HCT116 (cell line): ENCODE measurements at regions not wholly inside any gene's neighbourhood (a gene's known extent, or its start where the extent isn't known, plus 50 kb on each side); places are given as distances from the start of the nearest gene placed in this dataset.
A peak's percentile ranks its signal among the peaks of the same experiment; 100 is the strongest.

ENCODE experiments used
- ATAC-seq: fragments of 200-7000 bp; cut with Tn5 transposase; 2 replicates; pipeline ENCODE4 v1.9.1; 2020; ENCODE audit warnings: mild to moderate bottlenecking, moderate library complexity
- BruUV-seq: library from RNA; stranded (reverse); fragments of 400-500 nt; replicated peaks from 2 replicates; lab custom pipeline; 2021; lab: Mats Ljungman, UMichigan
- CTCF ChIA-PET: fragments of 300-600 bp; sonication (Branson Sonifier 250); formaldehyde crosslinking; loops from one replicate; lab custom pipeline; 2021; ENCODE audit warnings: antibody characterized with exemption; lab: Charles Lee
- POLR2A ChIA-PET: fragments of 300-600, 350-600 bp; sonication (Branson Sonifier 250); formaldehyde crosslinking; loops from one replicate; lab custom pipeline; 2021; ENCODE audit warnings: antibody characterized with exemption; lab: Charles Lee
- RAD21 ChIA-PET, 2 experiments: fragments of 300-600 bp; sonication (Branson Sonifier 250); formaldehyde crosslinking; loops; one replicate each; lab custom pipeline; 2023; ENCODE audit warnings: low total read pairs in 2 of 2; ENCODE audit not compliant: uncharacterized antibody in 2 of 2, unreplicated experiment in 2 of 2, low non-redundant PET in 1 of 2; lab: Charles Lee
- DNase-seq: peaks from one replicate; pipeline ENCODE4 v3.0.0-alpha.2; 2010; ENCODE audit warnings: low read depth, low spot score
- H2AFZ ChIP-seq: fragments of 200-600 bp; shearing (Covaris generic), sonication (generic); 2 replicates; pipeline ENCODE4 v1.6.1; 2017; ENCODE audit warnings: low read depth, mixed run types, mixed read lengths, antibody characterized with exemption, low read length; ENCODE audit not compliant: poor library complexity, severe bottlenecking
- H3K27ac ChIP-seq: 2 replicates; pipeline ENCODE4 v1.5.1; 2012; ENCODE audit warnings: low read depth, low read length
- H3K27me3 ChIP-seq: fragments of 200-600 bp; sonication (generic); 2 replicates; pipeline ENCODE4 v1.6.1; 2016; ENCODE audit warnings: mixed run types, low read length, mixed read lengths; ENCODE audit not compliant: insufficient read depth
- H3K36me3 ChIP-seq, 2 experiments: fragments of 200-500 bp in 1 of 2; fragments of 200-600 bp in 1 of 2; sonication (Bioruptor generic) in 1 of 2; sonication (generic) in 1 of 2; 2 replicates each; pipeline versions ENCODE4 v1.5.1 to v1.6.1; 2014 to 2016; ENCODE audit warnings: low read length in 2 of 2, inconsistent platforms in 1 of 2, mixed read lengths in 1 of 2, mixed run types in 1 of 2; ENCODE audit not compliant: insufficient read depth in 2 of 2, control insufficient read depth in 1 of 2
- H3K4me1 ChIP-seq, 2 experiments: fragments of 200-600 bp in 1 of 2; sonication (generic) in 1 of 2; 2 replicates each; pipeline versions ENCODE4 v1.5.1 to v1.6.1; 2012 to 2017; ENCODE audit warnings: low read length in 2 of 2, inconsistent platforms in 1 of 2, mild to moderate bottlenecking in 1 of 2, mixed read lengths in 1 of 2, mixed run types in 1 of 2, moderate library complexity in 1 of 2; ENCODE audit not compliant: insufficient read depth in 2 of 2, control insufficient read depth in 1 of 2
- H3K4me2 ChIP-seq: fragments of 200-600 bp; sonication (generic); 2 replicates; pipeline ENCODE4 v1.6.1; 2017; ENCODE audit warnings: mixed run types, low read length, mixed read lengths
- H3K4me3 ChIP-seq, 2 experiments: fragments of 200-600 bp in 1 of 2; sonication (generic) in 1 of 2; replicated peaks in 1 of 2; 2 replicates each; pipeline ENCODE4 v1.5.1; 2011 to 2016; ENCODE audit warnings: low read length in 2 of 2, control low read depth in 1 of 2, low read depth in 1 of 2, mild to moderate bottlenecking in 1 of 2, mixed read lengths in 1 of 2, mixed run types in 1 of 2
- H3K79me2 ChIP-seq: fragments of 200-600 bp; sonication (generic); 2 replicates; pipeline ENCODE4 v1.6.1; 2017; ENCODE audit warnings: mild to moderate bottlenecking, mixed run types, low read length, moderate library complexity, mixed read lengths; ENCODE audit not compliant: insufficient read depth
- H3K9ac ChIP-seq: fragments of 200-600 bp; sonication (generic); 2 replicates; pipeline ENCODE4 v1.6.1; 2016; ENCODE audit warnings: low read length, mixed read lengths
- H3K9me2 ChIP-seq: fragments of 200-600 bp; sonication (generic), shearing (Covaris generic); 2 replicates; pipeline ENCODE4 v1.6.1; 2017; ENCODE audit warnings: mixed run types, mild to moderate bottlenecking, moderate library complexity; ENCODE audit not compliant: insufficient read depth
- H3K9me3 ChIP-seq, 2 experiments: fragments of 200-500 bp in 1 of 2; fragments of 200-600 bp in 1 of 2; sonication (Bioruptor generic) in 1 of 2; sonication (generic) in 1 of 2; 2 replicates each; pipeline ENCODE4 v1.6.1; 2014 to 2017; ENCODE audit warnings: low read length in 2 of 2, mixed read lengths in 2 of 2, inconsistent platforms in 1 of 2, low read depth in 1 of 2, mild to moderate bottlenecking in 1 of 2, mixed run types in 1 of 2, moderate library complexity in 1 of 2; ENCODE audit not compliant: control insufficient read depth in 1 of 2, insufficient read depth in 1 of 2
- H4K20me1 ChIP-seq: fragments of 200-600 bp; sonication (generic), shearing (Covaris generic); 2 replicates; pipeline ENCODE4 v1.6.1; 2017; ENCODE audit warnings: mixed run types, mild to moderate bottlenecking, moderate library complexity; ENCODE audit not compliant: insufficient read depth
- CTCF ChIP-seq, 3 experiments: fragments of 200-600 bp in 1 of 3; sonication (generic) in 1 of 3; IDR thresholded peaks in 2 of 3; conservative IDR thresholded peaks in 1 of 3; 2 replicates each; pipeline ENCODE4 v1.5.1; 2012 to 2017; ENCODE audit warnings: low read depth in 2 of 3, low read length in 2 of 3, antibody characterized with exemption in 1 of 3, borderline replicate concordance in 1 of 3, control low read depth in 1 of 3, mild to moderate bottlenecking in 1 of 3, mixed read lengths in 1 of 3, mixed run types in 1 of 3, moderate library complexity in 1 of 3; ENCODE audit not compliant: insufficient read depth in 1 of 3
- EGR1 ChIP-seq: IDR thresholded peaks from 2 replicates; pipeline ENCODE4 v1.6.1; 2012; ENCODE audit warnings: low read depth
- POLR2A ChIP-seq: IDR thresholded peaks from 2 replicates; pipeline ENCODE4 v1.7.0; 2011; ENCODE audit warnings: borderline replicate concordance; ENCODE audit not compliant: insufficient read depth, insufficient read length; ENCODE audit errors: extremely low read depth
- POLR2AphosphoS5 ChIP-seq: IDR thresholded peaks from 2 replicates; pipeline ENCODE4 v1.6.1; 2011; ENCODE audit warnings: mild to moderate bottlenecking, low read depth, low read length, moderate library complexity
- RAD21 ChIP-seq: IDR thresholded peaks from 2 replicates; pipeline ENCODE4 v1.6.1; 2012; ENCODE audit warnings: low read depth, mild to moderate bottlenecking
- SP1 ChIP-seq: IDR thresholded peaks from 2 replicates; pipeline ENCODE4 v1.6.1; 2012; ENCODE audit warnings: low read depth
- YY1 ChIP-seq: IDR thresholded peaks from 2 replicates; pipeline ENCODE4 v1.6.1; 2011; ENCODE audit warnings: low read length, low read depth, moderate library complexity, mild to moderate bottlenecking; ENCODE audit not compliant: insufficient replicate concordance; ENCODE audit errors: extremely low read depth
- ZNF274 ChIP-seq: fragments of 200-500 bp; sonication (Bioruptor generic); IDR thresholded peaks from 2 replicates; pipeline ENCODE4 v1.6.1; 2014; ENCODE audit warnings: mild to moderate bottlenecking, low read depth, low read length, inconsistent platforms
- intact Hi-C: fragments of 100-400 bp; cut with micrococcal nuclease; formaldehyde crosslinking; loops from 2 replicates; pipeline ENCODE4 v1.10.0; 2022

- Histone ChIP-seq H3K4me1 (peaks cover 3 to 11% of the 10 kb centered on the region in 2 experiments; a peak in 2 of 4 replicates), H3K79me2 (no peaks in the 10 kb centered on the region), H3K27ac (no peak overlapping the region), H3K9ac (no peak overlapping the region), H3K4me2 (no peak overlapping the region), H3K27me3 (no peaks in the 10 kb centered on the region), H4K20me1 (no peaks in the 10 kb centered on the region), H3K36me3 (no peaks in the 10 kb centered on the region), H3K4me3 (no peak overlapping the region), H3K9me2 (no peaks in the 10 kb centered on the region), H2AFZ (no peak overlapping the region), H3K9me3 (no peaks in the 10 kb centered on the region)
- ATAC-seq (no peak), DNase-seq (no peak)
- no peak for TF ChIP-seq SP1
- TF ChIP-seq YY1: no peak
- TF ChIP-seq ZNF274: no peak
- no peak for TF ChIP-seq POLR2AphosphoS5
- TF ChIP-seq EGR1: no peak
- no peak for TF ChIP-seq POLR2A
- intact Hi-C loops: no loop called here
- POLR2A ChIA-PET: no interaction called here
- BruUV-seq: no TSS peak
- RAD21 ChIA-PET: no interaction called here
- CTCF ChIA-PET: no interaction called here
Observed at GRCh38 chr5:89286320-89286719, 403.3 kb upstream of the MEF2C start.

DNA sequence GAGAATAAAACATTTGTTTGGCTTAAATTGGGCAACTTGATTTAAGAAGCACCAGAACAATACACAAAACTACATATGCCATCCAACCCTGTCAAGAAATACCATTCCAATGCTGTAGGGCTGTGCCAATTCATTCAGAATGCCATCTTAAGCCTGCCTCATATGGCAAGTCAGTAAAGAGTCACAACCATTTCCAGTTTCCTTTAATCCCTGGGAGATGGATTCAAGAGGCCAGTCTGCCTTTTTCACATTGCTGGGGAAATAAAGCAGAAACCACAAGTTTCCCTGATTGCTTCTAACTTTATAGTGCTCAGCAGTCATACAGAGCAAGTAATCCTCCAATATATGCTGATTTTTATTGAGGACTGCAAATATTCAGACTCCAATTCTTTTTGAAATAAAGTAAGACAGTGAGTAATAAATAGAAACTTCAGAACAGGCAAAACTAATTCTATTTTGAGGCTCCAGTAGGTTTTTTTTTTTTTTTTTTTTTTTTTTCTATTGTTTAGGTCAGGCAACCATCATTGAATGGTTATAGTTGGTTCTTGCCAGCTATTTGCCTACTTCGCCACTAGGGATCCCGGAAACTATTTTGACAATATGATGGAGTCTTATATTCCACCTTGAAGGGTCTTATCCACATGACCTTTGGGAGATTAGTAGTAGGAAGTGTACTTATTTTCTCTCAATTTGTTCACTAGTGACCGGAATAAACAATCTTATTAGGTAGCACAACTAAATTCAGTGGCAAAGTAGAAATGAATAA is 400.9 kb upstream of the MEF2C start:
- Histone ChIP-seq H3K9me2 (no peaks in the 10 kb centered on the region), H3K9me3 (no peaks in the 10 kb centered on the region), H3K9ac (no peak overlapping the region), H3K4me1 (peaks cover 3 to 11% of the 10 kb centered on the region in 2 experiments; a peak in 2 of 4 replicates), H3K4me2 (no peak overlapping the region), H3K27ac (no peak overlapping the region), H2AFZ (peak overlapping the region; percentile 40), H3K27me3 (no peaks in the 10 kb centered on the region), H3K4me3 (no peak overlapping the region), H3K36me3 (no peaks in the 10 kb centered on the region), H4K20me1 (no peaks in the 10 kb centered on the region), H3K79me2 (no peaks in the 10 kb centered on the region)
- intact Hi-C loops: no loop called here
- RAD21 ChIA-PET: interaction anchor here in 1 of 2 experiments (0.7 kb wide), 1 partner anchor 533 kb away, joined by 3 read pairs; no protein-coding TSS in a partner anchor
- ATAC-seq (peak; percentile 59; the same call in 1 of the 2 replicates), DNase-seq (no peak)
- TF ChIP-seq CTCF (IDR thresholded peaks at IDR 0.05 in 2 of 3, conservative IDR thresholded peaks at IDR 0.05 in 1 of 3; ENCODE audit: borderline replicate concordance in 1 of 3, insufficient read depth in 1 of 3, low read depth in 2 of 3, low read length in 2 of 3) (peak in 2 of 3 experiments; percentile 40 to 59; a peak in 4 of 6 replicates), RAD21 (no peak; the same call in 1 of the 2 replicates)
- CTCF ChIA-PET: no interaction called here
- no TSS peak for BruUV-seq
- POLR2A ChIA-PET: no interaction called here
